ENCODE measurements at regions not wholly inside any gene's neighbourhood (a gene's known extent, or its start where the extent isn't known, plus 50 kb on each side); places are given as distances from the start of the nearest gene placed in this dataset.
A peak's percentile ranks its signal among the peaks of the same experiment; 100 is the strongest.

- DNase-seq (ENCODE audit: low read depth) = no peak
- no peak overlapping the region for H3K4me3 ChIP-seq (ENCODE audit: low read depth, low read length)
These were observed 612.1 kb upstream of the SALL1 start for GRCh38 chr16:51763072-51763661.

GRCh38 chr16:51762081-51762996, 611.3 kb upstream of the SALL1 start:
- peak; percentile 41 for DNase-seq (ENCODE audit: low read depth)
- H3K4me3 ChIP-seq (ENCODE audit: low read depth, low read length) = peak overlapping the region; percentile 3

- no peak overlapping the region for H3K4me3 ChIP-seq (ENCODE audit: low read depth, low read length)
- DNase-seq (ENCODE audit: low read depth) = peak; percentile 3
These were observed 609.9 kb upstream of the SALL1 start for GRCh38 chr16:51761001-51761400.

GRCh38 chr16:51759999-51760398, 608.9 kb upstream of the SALL1 start:
- no peak for DNase-seq (ENCODE audit: low read depth)
- H3K4me3 ChIP-seq (ENCODE audit: low read depth, low read length) = no peak overlapping the region

- no peak overlapping the region for H3K4me3 ChIP-seq (ENCODE audit: low read depth, low read length)
- DNase-seq (ENCODE audit: low read depth) = no peak
These were observed 608.3 kb upstream of the SALL1 start for GRCh38 chr16:51759329-51759728.

GRCh38 chr16:51757921-51758479, 606.9 kb upstream of the SALL1 start:
- no peak for DNase-seq (ENCODE audit: low read depth)

GRCh38 chr16:51757505-51757904, 606.4 kb upstream of the SALL1 start:
- H3K4me3 ChIP-seq (ENCODE audit: low read depth, low read length) = no peak overlapping the region
- no peak for DNase-seq (ENCODE audit: low read depth)

More at GRCh38 chr16:51757921-51758479, 606.9 kb upstream of the SALL1 start:
- H3K4me3 ChIP-seq (ENCODE audit: low read depth, low read length) = no peak overlapping the region

GRCh38 chr16:51757124-51757470, 606.0 kb upstream of the SALL1 start:
- no peak overlapping the region for H3K4me3 ChIP-seq (ENCODE audit: low read depth, low read length)
- DNase-seq (ENCODE audit: low read depth) = no peak

- no peak for DNase-seq (ENCODE audit: low read depth)
- no peak overlapping the region for H3K4me3 ChIP-seq (ENCODE audit: low read depth, low read length)
These were observed 605.5 kb upstream of the SALL1 start for GRCh38 chr16:51756447-51757123.

GRCh38 chr16:51755577-51756355, 604.7 kb upstream of the SALL1 start:
- no peak overlapping the region for H3K4me3 ChIP-seq (ENCODE audit: low read depth, low read length)
- no peak for DNase-seq (ENCODE audit: low read depth)

GRCh38 chr16:51755039-51755501, 604.0 kb upstream of the SALL1 start:
- no peak overlapping the region for H3K4me3 ChIP-seq (ENCODE audit: low read depth, low read length)
- no peak for DNase-seq (ENCODE audit: low read depth)

GRCh38 chr16:51753467-51754127, 602.5 kb upstream of the SALL1 start:
- DNase-seq (ENCODE audit: low read depth) = no peak
- no peak overlapping the region for H3K4me3 ChIP-seq (ENCODE audit: low read depth, low read length)

GRCh38 chr16:51752438-51752995, 601.4 kb upstream of the SALL1 start:
- no peak for DNase-seq (ENCODE audit: low read depth)
- H3K4me3 ChIP-seq (ENCODE audit: low read depth, low read length) = no peak overlapping the region

- DNase-seq (ENCODE audit: low read depth) = no peak
- no peak overlapping the region for H3K4me3 ChIP-seq (ENCODE audit: low read depth, low read length)
These were observed 596.3 kb upstream of the SALL1 start for GRCh38 chr16:51747329-51747728.

GRCh38 chr16:51734220-51734619, 583.1 kb upstream of the SALL1 start:
- no peak for DNase-seq (ENCODE audit: low read depth)
- H3K4me3 ChIP-seq (ENCODE audit: low read depth, low read length) = no peak overlapping the region

GRCh38 chr16:51733181-51733580, 582.1 kb upstream of the SALL1 start:
- no peak overlapping the region for H3K4me3 ChIP-seq (ENCODE audit: low read depth, low read length)
- no peak for DNase-seq (ENCODE audit: low read depth)

- DNase-seq (ENCODE audit: low read depth) = no peak
- no peak overlapping the region for H3K4me3 ChIP-seq (ENCODE audit: low read depth, low read length)
These were observed 580.1 kb upstream of the SALL1 start for GRCh38 chr16:51731160-51731559.

GRCh38 chr16:51723036-51723724, 572.1 kb upstream of the SALL1 start:
- no peak overlapping the region for H3K4me3 ChIP-seq (ENCODE audit: low read depth, low read length)
- DNase-seq (ENCODE audit: low read depth) = no peak

Measured in skeletal muscle cell (primary cell).